ENCODE measurements at regions not wholly inside any gene's neighbourhood (a gene's known extent, or its start where the extent isn't known, plus 50 kb on each side); places are given as distances from the start of the nearest gene placed in this dataset.
A peak's percentile ranks its signal among the peaks of the same experiment; 100 is the strongest.

DNA sequence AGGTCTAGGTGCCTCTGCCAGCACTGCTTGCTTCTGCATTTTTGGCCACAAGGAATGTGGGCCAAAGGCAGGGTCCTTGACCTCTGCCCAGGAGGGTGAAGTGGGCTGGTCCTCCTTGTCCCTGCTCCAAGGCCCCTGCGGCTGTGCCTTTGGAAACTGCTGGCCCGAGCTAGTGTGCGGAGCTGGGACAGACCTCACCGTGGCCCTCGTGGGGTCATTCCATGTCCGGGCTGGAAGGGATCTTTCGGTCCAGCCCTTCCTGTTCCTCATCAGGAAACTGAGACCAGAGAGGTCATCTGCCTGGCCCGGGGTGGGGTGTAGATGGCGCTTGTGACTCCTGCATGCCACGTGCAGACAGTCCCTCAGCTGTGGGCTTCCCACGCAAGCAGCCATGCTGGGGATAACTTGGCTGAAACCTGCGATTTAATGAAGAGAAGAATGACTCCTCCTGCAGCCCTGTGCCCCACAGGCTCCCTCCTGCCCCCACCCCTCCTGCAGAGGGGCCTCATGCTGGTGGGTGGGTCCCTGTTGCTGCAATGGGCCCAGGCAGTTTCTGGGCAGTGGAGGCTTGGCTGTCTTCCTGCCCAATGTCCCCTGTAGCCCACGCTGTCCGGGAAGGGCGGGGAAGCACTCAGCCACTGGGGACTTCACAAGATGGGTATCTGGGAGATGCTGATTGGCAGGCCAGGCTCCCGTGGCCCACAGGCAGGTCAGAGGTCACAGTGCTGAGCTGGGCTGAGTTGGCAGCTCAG lies 245.2 kb downstream of the SEC14L1 start:
- POLR2A ChIA-PET, result no interaction called here
- no peaks in the 10 kb centered on the region for H3K27me3 ChIP-seq (ENCODE audit: control insufficient read depth, insufficient read depth, low read length)
- H3K9me3 ChIP-seq (ENCODE audit: control insufficient read depth, insufficient read depth, low read length), result no peaks in the 10 kb centered on the region; the same call in 1 of the 2 replicates
- no peak for DNase-seq (ENCODE audit: low read depth, low spot score)
- CTCF ChIA-PET, result no interaction called here
- TF ChIP-seq, protein P1, sequence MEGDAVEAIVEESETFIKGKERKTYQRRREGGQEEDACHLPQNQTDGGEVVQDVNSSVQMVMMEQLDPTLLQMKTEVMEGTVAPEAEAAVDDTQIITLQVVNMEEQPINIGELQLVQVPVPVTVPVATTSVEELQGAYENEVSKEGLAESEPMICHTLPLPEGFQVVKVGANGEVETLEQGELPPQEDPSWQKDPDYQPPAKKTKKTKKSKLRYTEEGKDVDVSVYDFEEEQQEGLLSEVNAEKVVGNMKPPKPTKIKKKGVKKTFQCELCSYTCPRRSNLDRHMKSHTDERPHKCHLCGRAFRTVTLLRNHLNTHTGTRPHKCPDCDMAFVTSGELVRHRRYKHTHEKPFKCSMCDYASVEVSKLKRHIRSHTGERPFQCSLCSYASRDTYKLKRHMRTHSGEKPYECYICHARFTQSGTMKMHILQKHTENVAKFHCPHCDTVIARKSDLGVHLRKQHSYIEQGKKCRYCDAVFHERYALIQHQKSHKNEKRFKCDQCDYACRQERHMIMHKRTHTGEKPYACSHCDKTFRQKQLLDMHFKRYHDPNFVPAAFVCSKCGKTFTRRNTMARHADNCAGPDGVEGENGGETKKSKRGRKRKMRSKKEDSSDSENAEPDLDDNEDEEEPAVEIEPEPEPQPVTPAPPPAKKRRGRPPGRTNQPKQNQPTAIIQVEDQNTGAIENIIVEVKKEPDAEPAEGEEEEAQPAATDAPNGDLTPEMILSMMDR (IDR thresholded peaks at IDR 0.05; ENCODE audit: low read depth, low read length), result no peak
- H3K27ac ChIP-seq (ENCODE audit: low read depth, low read length), result peak overlapping the region; percentile 47
- H3K4me3 ChIP-seq (ENCODE audit: low read depth, low read length), result no peak overlapping the region

- H3K27me3 ChIP-seq (ENCODE audit: control insufficient read depth, insufficient read depth, low read length), result no peaks in the 10 kb centered on the region
- no peak for DNase-seq (ENCODE audit: low read depth, low spot score)
- no peak overlapping the region for H3K4me3 ChIP-seq (ENCODE audit: low read depth, low read length)
- H3K9me3 ChIP-seq (ENCODE audit: control insufficient read depth, insufficient read depth, low read length), result no peaks in the 10 kb centered on the region; the same call in 1 of the 2 replicates
- H3K27ac ChIP-seq (ENCODE audit: low read depth, low read length), result peak overlapping the region; percentile 39
- TF ChIP-seq, protein P1 (IDR thresholded peaks at IDR 0.05; ENCODE audit: low read depth, low read length), result no peak
- CTCF ChIA-PET, result interaction anchor here (0.6 kb wide), 1 partner anchor 56 kb away, joined by 3 read pairs; no protein-coding TSS in a partner anchor
- POLR2A ChIA-PET, result no interaction called here
Observed at GRCh38 chr17:77386502-77387192, 245.9 kb downstream of the SEC14L1 start.

- ChIA-PET POLR2A (interaction anchor here (0.7 to 1.0 kb wide), 3 partner anchors 12 to 36 kb away, joined by 3 to 4 read pairs (median 4); no protein-coding TSS in a partner anchor), CTCF (no interaction called here)
- TF ChIP-seq, protein P1 (IDR thresholded peaks at IDR 0.05; ENCODE audit: low read depth, low read length), result no peak
- Histone ChIP-seq H3K9me3 (ENCODE audit: control insufficient read depth, insufficient read depth, low read length) (no peaks in the 10 kb centered on the region; the same call in 1 of the 2 replicates), H3K27me3 (ENCODE audit: control insufficient read depth, insufficient read depth, low read length) (no peaks in the 10 kb centered on the region), H3K4me3 (ENCODE audit: low read depth, low read length) (no peak overlapping the region), H3K27ac (ENCODE audit: low read depth, low read length) (peak overlapping the region; percentile 78)
- DNase-seq (ENCODE audit: low read depth, low spot score), result no peak
Observed at GRCh38 chr17:77387891-77388290, 247.1 kb downstream of the SEC14L1 start.

- Histone ChIP-seq H3K4me3 (ENCODE audit: low read depth, low read length) (no peak overlapping the region; the same call in 1 of the 2 replicates), H3K27me3 (ENCODE audit: control insufficient read depth, insufficient read depth, low read length) (no peaks in the 10 kb centered on the region), H3K9me3 (ENCODE audit: control insufficient read depth, insufficient read depth, low read length) (no peaks in the 10 kb centered on the region; the same call in 1 of the 2 replicates), H3K27ac (ENCODE audit: low read depth, low read length) (peak overlapping the region; percentile 78)
- DNase-seq (ENCODE audit: low read depth, low spot score), result no peak
- POLR2A ChIA-PET, result interaction anchor here (0.7 to 1.2 kb wide), 6 partner anchors 12 to 35 kb away, joined by 3 to 7 read pairs (median 4); no protein-coding TSS in a partner anchor
- CTCF ChIA-PET, result interaction anchor here (1.4 kb wide), 1 partner anchor 41 kb away, joined by 3 read pairs; no protein-coding TSS in a partner anchor
- TF ChIP-seq, protein P1 (IDR thresholded peaks at IDR 0.05; ENCODE audit: low read depth, low read length), result no peak
Observed at GRCh38 chr17:77388384-77389306, 247.9 kb downstream of the SEC14L1 start.
